HepG2 (cell line): ENCODE measurements at regions not wholly inside any gene's neighbourhood (a gene's known extent, or its start where the extent isn't known, plus 50 kb on each side); places are given as distances from the start of the nearest gene placed in this dataset.

Source experiments
- CCDC6 ChIP-seq: sonication (generic); formaldehyde crosslinking; IDR thresholded peaks from 2 replicates; pipeline ENCODE4 v1.8.1; 2022; ENCODE audit warnings: mild to moderate bottlenecking, missing genetic modification reagents, moderate library complexity
- EZH2 ChIP-seq: conservative IDR thresholded peaks from 2 replicates; pipeline ENCODE4 v1.6.1; 2012; ENCODE audit warnings: mild to moderate bottlenecking, low read depth, low read length, moderate library complexity
- POLR2A ChIP-seq, 2 experiments: IDR thresholded peaks; 2 replicates each; pipeline ENCODE4 v1.6.1; 2011; ENCODE audit warnings: low read depth in 2 of 2, low read length in 2 of 2, mild to moderate bottlenecking in 1 of 2, moderate library complexity in 1 of 2; ENCODE audit not compliant: insufficient read depth in 1 of 2
- TARDBP ChIP-seq: sonication (generic); formaldehyde crosslinking; IDR thresholded peaks from 2 replicates; pipeline ENCODE4 v1.8.0; 2022; ENCODE audit warnings: mild to moderate bottlenecking, missing genetic modification reagents
- ZNF274 ChIP-seq: sonication (generic); formaldehyde crosslinking; IDR thresholded peaks from 2 replicates; pipeline ENCODE4 v1.5.1; 2020; ENCODE audit warnings: mild to moderate bottlenecking, missing genetic modification reagents
- ZNF383 ChIP-seq: sonication (generic); formaldehyde crosslinking; IDR thresholded peaks from 2 replicates; pipeline ENCODE4 v1.4.0; 2020; ENCODE audit warnings: missing genetic modification reagents, mild to moderate bottlenecking, borderline replicate concordance
- ZNF432 ChIP-seq: sonication (generic); formaldehyde crosslinking; IDR thresholded peaks from 2 replicates; pipeline ENCODE4 v1.5.0; 2020; ENCODE audit warnings: missing genetic modification reagents, mild to moderate bottlenecking, borderline replicate concordance
- TF ChIP-seq, protein P1 (sequence below): sonication (generic); formaldehyde crosslinking; IDR thresholded peaks from 2 replicates; pipeline ENCODE4 v1.5.0; 2020; ENCODE audit warnings: mild to moderate bottlenecking, missing genetic modification reagents, moderate library complexity

DNA sequence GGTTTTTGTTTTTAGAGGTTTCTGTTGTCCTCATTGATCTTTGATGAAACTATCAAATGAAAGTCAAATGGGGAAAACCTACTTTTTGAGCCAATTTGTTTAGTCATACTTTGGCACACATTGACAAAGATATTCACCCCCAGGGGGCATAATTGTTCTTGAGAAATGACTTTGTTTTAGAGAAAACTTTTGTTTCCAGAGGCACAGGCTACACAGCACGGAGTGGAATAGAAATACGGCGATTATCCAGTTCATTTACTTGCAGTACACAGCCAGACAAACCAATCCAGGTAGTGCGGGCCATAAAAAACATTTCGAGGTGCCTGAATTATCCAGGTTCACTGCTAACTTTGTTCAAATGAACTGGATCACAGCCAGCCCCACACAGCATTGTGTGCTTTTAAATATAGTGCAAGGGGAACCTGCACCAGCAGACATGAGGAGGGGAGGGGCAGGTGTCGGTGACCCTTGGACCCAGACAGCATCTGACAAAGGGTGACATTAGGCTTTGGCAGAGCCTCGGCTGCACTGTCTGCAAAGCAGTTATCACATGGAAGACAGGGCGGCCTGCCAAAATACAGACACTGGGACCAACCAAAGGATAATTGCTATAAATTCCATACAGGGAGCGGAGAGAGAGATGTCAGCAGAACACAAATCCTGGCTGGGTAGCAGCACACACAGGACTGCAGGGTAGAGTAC, 179.6 kb upstream of the NOCT start:
- TF ChIP-seq, protein P1, sequence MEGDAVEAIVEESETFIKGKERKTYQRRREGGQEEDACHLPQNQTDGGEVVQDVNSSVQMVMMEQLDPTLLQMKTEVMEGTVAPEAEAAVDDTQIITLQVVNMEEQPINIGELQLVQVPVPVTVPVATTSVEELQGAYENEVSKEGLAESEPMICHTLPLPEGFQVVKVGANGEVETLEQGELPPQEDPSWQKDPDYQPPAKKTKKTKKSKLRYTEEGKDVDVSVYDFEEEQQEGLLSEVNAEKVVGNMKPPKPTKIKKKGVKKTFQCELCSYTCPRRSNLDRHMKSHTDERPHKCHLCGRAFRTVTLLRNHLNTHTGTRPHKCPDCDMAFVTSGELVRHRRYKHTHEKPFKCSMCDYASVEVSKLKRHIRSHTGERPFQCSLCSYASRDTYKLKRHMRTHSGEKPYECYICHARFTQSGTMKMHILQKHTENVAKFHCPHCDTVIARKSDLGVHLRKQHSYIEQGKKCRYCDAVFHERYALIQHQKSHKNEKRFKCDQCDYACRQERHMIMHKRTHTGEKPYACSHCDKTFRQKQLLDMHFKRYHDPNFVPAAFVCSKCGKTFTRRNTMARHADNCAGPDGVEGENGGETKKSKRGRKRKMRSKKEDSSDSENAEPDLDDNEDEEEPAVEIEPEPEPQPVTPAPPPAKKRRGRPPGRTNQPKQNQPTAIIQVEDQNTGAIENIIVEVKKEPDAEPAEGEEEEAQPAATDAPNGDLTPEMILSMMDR, result no peak
- no peak for TF ChIP-seq ZNF274 (CRISPR knock-in tag)
- TF ChIP-seq EZH2, result no peak
- no peak for TF ChIP-seq POLR2A (IDR thresholded peaks at IDR 0.05; ENCODE audit: insufficient read depth in 1 of 2, low read depth in 2 of 2, low read length in 2 of 2)
- TF ChIP-seq TARDBP, result no peak
- TF ChIP-seq ZNF383 (CRISPR knock-in tag), result no peak
- no peak for TF ChIP-seq CCDC6 (CRISPR knock-in tag)
- TF ChIP-seq ZNF432 (CRISPR knock-in tag), result no peak
